Hepatocyte (in vitro differentiated cells): ENCODE measurements at regions not wholly inside any gene's neighbourhood (a gene's known extent, or its start where the extent isn't known, plus 50 kb on each side); places are given as distances from the start of the nearest gene placed in this dataset.

ENCODE experiments used
- EZH2phosphoT487 ChIP-seq: fragments of 200-600 bp; sonication (generic); IDR thresholded peaks from one replicate; pipeline ENCODE4 v1.6.1; 2018; ENCODE audit warnings: antibody characterized with exemption, mild to moderate bottlenecking, low read depth, moderate library complexity; ENCODE audit not compliant: unreplicated experiment, severe bottlenecking
- TF ChIP-seq, protein P1 (sequence below): fragments of 200-600 bp; sonication (generic); IDR thresholded peaks from 2 replicates; pipeline ENCODE4 v1.5.1; 2016; ENCODE audit warnings: antibody characterized with exemption, mild to moderate bottlenecking; ENCODE audit not compliant: poor library complexity

DNA sequence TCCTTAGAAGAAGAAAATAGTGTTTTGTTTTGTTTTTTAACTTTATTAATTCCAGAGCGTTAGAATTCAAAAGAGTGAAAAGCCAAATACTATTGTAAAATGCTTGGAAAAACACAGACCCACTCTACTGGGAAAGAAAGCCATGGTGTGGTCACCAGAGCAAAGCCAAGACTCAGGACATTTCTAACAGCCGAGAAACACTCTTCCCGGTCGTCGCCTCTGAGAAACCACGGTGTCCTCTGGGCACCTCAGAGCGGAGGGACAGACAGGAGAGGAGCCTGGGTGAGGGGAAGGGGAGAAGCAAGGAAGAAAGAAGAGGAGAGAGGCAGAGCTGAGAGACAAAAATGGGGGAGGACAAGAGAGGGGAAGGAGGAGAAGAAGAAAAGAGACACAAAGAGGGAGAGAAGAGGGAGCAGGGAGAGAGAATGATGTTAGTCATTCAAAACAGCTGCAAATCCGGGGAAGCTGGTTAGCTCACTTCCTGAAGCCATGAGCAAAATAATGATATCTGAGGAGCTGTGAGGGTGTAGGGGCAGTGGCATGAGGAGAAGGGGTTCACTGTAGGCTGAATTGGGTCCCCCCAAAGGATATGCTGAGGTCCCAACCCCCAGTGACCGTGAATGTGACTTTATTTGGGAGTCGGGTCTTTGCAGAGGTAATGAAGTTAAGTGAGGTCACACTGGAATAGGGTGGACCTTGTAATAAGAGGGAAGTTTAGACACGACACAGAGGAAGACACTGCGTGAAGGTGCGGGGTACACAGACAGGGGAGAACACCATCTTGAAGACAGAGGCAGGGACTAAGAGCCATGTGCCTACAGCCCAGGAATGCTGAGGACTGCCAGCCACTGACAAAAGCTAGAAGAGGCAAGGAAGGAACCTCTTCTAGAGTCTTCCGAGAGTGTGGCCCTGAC, 58.2 kb upstream of the DMRTB1 start:
- TF ChIP-seq, protein P1, sequence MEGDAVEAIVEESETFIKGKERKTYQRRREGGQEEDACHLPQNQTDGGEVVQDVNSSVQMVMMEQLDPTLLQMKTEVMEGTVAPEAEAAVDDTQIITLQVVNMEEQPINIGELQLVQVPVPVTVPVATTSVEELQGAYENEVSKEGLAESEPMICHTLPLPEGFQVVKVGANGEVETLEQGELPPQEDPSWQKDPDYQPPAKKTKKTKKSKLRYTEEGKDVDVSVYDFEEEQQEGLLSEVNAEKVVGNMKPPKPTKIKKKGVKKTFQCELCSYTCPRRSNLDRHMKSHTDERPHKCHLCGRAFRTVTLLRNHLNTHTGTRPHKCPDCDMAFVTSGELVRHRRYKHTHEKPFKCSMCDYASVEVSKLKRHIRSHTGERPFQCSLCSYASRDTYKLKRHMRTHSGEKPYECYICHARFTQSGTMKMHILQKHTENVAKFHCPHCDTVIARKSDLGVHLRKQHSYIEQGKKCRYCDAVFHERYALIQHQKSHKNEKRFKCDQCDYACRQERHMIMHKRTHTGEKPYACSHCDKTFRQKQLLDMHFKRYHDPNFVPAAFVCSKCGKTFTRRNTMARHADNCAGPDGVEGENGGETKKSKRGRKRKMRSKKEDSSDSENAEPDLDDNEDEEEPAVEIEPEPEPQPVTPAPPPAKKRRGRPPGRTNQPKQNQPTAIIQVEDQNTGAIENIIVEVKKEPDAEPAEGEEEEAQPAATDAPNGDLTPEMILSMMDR, result no peak
- no peak for TF ChIP-seq EZH2phosphoT487
